ENCODE measurements at regions not wholly inside any gene's neighbourhood (a gene's known extent, or its start where the extent isn't known, plus 50 kb on each side); places are given as distances from the start of the nearest gene placed in this dataset.
"Not testable (repeated sequence)": the region's sequence is repeated elsewhere in the genome, so short reads cannot be mapped to it uniquely, and the experiment has no call there.

DNA sequence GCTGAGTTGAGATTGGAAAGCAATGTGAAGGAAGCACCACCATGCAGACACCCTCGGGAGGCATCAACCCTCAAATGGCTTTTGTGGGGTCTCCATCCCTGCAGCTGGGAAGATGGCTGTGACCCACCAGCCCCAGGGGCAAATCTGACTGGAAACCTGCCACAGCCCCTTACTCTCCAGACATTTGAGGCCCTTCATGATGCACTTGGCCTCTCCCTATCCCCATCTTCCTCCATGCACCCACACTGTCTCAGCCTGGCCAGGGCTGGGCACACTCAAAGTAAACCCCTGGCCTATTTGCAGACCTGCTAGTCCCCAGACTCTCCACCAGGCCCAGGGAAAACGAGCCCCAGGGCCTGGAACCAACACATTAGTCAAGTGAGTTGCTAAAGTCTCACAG, 205.2 kb downstream of the MATN1 start:
- no peak for ATAC-seq
- Histone ChIP-seq H3K9me3 (no peaks in the 10 kb centered on the region), H3K4me2 (no peak overlapping the region), H3K27ac (no peak overlapping the region), H3K4me1 (peaks cover 4% of the 10 kb centered on the region; the same call in 1 of the 3 replicates), H3K4me3 (no peak overlapping the region)
- no peak for DNase-seq (ENCODE audit: low read depth in 1 of 2, low spot score in 1 of 2)
- no peak for FAIRE-seq
- ChIA-PET POLR2A (no interaction called here), CTCF (no interaction called here)
- 19% methylated on average over 2 of the region's 2 CpGs for WGBS (ENCODE audit: missing lambda C conversion rate)
- TF ChIP-seq BHLHE40 (IDR thresholded peaks at IDR 0.05; ENCODE audit: low read depth, low read length) (no peak), RFX5 (IDR thresholded peaks at IDR 0.05) (no peak), ZFP36 (IDR thresholded peaks at IDR 0.05; ENCODE audit: borderline replicate concordance, partially characterized antibody) (no peak), NR3C1 (IDR thresholded peaks at IDR 0.05) (no peak), TFCP2L1 (CRISPR knock-in tag; IDR thresholded peaks at IDR 0.05) (no peak), FOSL2 (IDR thresholded peaks at IDR 0.05) (no peak), FOSL2 (CRISPR knock-in tag; IDR thresholded peaks at IDR 0.05) (no peak)
- TF ChIP-seq, protein P1, sequence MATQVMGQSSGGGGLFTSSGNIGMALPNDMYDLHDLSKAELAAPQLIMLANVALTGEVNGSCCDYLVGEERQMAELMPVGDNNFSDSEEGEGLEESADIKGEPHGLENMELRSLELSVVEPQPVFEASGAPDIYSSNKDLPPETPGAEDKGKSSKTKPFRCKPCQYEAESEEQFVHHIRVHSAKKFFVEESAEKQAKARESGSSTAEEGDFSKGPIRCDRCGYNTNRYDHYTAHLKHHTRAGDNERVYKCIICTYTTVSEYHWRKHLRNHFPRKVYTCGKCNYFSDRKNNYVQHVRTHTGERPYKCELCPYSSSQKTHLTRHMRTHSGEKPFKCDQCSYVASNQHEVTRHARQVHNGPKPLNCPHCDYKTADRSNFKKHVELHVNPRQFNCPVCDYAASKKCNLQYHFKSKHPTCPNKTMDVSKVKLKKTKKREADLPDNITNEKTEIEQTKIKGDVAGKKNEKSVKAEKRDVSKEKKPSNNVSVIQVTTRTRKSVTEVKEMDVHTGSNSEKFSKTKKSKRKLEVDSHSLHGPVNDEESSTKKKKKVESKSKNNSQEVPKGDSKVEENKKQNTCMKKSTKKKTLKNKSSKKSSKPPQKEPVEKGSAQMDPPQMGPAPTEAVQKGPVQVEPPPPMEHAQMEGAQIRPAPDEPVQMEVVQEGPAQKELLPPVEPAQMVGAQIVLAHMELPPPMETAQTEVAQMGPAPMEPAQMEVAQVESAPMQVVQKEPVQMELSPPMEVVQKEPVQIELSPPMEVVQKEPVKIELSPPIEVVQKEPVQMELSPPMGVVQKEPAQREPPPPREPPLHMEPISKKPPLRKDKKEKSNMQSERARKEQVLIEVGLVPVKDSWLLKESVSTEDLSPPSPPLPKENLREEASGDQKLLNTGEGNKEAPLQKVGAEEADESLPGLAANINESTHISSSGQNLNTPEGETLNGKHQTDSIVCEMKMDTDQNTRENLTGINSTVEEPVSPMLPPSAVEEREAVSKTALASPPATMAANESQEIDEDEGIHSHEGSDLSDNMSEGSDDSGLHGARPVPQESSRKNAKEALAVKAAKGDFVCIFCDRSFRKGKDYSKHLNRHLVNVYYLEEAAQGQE (IDR thresholded peaks at IDR 0.05): no peak

DNA sequence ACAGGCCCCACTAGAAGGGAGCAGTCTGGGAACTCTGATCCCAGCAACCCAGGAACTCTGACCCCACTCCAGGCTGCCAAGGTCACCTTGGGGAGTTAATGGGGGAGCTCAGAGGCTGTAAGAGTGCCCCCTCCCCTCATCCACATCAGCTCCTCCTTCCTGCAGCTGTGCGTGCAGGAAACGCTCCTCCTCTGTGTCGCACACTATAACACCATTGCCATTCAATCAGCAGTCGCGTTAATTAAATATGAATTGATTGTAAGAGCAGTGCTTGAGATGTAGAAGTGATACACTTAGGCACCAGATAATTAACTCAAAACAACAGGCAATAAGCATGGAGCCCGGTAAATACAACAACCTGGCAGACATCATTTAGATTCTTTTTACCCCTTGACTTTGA, 205.7 kb downstream of the MATN1 start:
- H3K4me2 ChIP-seq; ATAC-seq; H3K27ac ChIP-seq; H3K9me3 ChIP-seq; H3K4me3 ChIP-seq; H3K4me1 ChIP-seq; CTCF ChIA-PET; FAIRE-seq; DNase-seq (ENCODE audit: low read depth in 1 of 2, low spot score in 1 of 2); POLR2A ChIA-PET: not testable (repeated sequence)
- WGBS (ENCODE audit: missing lambda C conversion rate): 76% methylated on average over 6 of the region's 6 CpGs

DNA sequence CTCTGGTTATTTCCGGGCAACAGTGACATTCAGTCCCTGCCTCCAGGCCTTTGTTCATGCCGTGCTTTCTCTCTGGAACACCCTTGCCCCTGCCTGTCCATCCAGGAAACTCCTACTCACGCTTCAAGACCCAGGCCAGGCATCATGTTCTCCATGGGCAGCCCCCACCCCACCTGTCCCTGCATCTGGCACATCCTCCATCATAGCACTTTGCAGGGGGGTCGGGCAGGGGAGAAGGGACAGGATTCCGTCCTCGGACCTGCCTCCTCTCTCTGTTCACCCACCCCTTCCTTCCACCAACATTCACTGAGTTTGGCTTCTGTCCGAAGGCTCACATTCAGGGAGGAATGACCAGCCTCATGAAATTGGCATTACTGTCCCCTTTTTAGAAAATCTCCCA, 206.1 kb downstream of the MATN1 start:
- H3K9me3 ChIP-seq; POLR2A ChIA-PET; H3K4me1 ChIP-seq; ATAC-seq; DNase-seq (ENCODE audit: low read depth in 1 of 2, low spot score in 1 of 2); CTCF ChIA-PET; H3K4me3 ChIP-seq; H3K4me2 ChIP-seq; H3K27ac ChIP-seq; FAIRE-seq: not testable (repeated sequence)
- 71% methylated on average over 1 of the region's 7 CpGs for WGBS (ENCODE audit: missing lambda C conversion rate)

DNA sequence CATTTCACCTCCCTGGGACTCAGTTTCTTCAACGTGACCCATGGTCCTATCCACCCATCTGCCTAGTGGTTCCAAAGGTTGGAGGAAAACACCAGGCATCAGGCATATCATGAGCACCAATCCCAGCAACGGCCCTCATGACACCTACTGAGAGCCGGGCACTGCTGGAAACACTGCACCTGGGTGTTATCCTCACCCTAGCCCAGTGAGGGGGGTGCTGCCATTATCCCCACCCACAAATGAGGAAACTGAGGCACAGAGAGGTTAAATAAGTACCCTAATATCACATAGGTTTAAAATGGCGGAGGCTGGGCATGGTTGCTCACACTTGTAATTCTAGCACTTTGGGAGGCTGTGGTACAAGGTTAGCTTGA, 206.9 kb downstream of the MATN1 start:
- Histone ChIP-seq H3K27ac (no peak overlapping the region), H3K4me1 (peaks cover 11% of the 10 kb centered on the region), H3K9me3 (no peaks in the 10 kb centered on the region), H3K4me2 (no peak overlapping the region), H3K4me3 (no peak overlapping the region)
- 40% methylated on average over 3 of the region's 4 CpGs for WGBS (ENCODE audit: missing lambda C conversion rate)
- POLR2A ChIA-PET: no interaction called here
- TF ChIP-seq TP53 (CRISPR knock-in tag; IDR thresholded peaks at IDR 0.05): no peak
- ATAC-seq (no peak), FAIRE-seq (no peak), DNase-seq (ENCODE audit: low read depth in 1 of 2, low spot score in 1 of 2) (no peak)
- CTCF ChIA-PET: no interaction called here

GRCh38 chr1:30515755-30516484, 207.5 kb downstream of the MATN1 start:
- ChIA-PET CTCF (no interaction called here), POLR2A (no interaction called here)
- Histone ChIP-seq H3K4me2 (no peak overlapping the region), H3K9me3 (no peaks in the 10 kb centered on the region), H3K4me1 (peaks cover 13% of the 10 kb centered on the region), H3K4me3 (no peak overlapping the region), H3K27ac (no peak overlapping the region)
- ATAC-seq: no peak
- no peak for DNase-seq (ENCODE audit: low read depth in 1 of 2, low spot score in 1 of 2)
- TF ChIP-seq, protein P2, sequence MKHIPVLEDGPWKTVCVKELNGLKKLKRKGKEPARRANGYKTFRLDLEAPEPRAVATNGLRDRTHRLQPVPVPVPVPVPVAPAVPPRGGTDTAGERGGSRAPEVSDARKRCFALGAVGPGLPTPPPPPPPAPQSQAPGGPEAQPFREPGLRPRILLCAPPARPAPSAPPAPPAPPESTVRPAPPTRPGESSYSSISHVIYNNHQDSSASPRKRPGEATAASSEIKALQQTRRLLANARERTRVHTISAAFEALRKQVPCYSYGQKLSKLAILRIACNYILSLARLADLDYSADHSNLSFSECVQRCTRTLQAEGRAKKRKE (CRISPR knock-in tag; IDR thresholded peaks at IDR 0.05; ENCODE audit: low read depth): no peak
- TF ChIP-seq ZSCAN20 (CRISPR knock-in tag; IDR thresholded peaks at IDR 0.05): no peak
- no peak for TF ChIP-seq PHF8 (IDR thresholded peaks at IDR 0.05; ENCODE audit: borderline replicate concordance, low read depth)
- TF ChIP-seq POLR2AphosphoS2 (conservative IDR thresholded peaks at IDR 0.05; ENCODE audit: low read length): no peak
- TF ChIP-seq NPAS2 (CRISPR knock-in tag; IDR thresholded peaks at IDR 0.05; ENCODE audit: borderline replicate concordance): no peak
- no peak for FAIRE-seq
- WGBS (ENCODE audit: missing lambda C conversion rate): 70% methylated on average over 7 of the region's 10 CpGs
